Calu3 (cell line): ENCODE measurements at regions not wholly inside any gene's neighbourhood (a gene's known extent, or its start where the extent isn't known, plus 50 kb on each side); places are given as distances from the start of the nearest gene placed in this dataset.

Source experiments
- BruUV-seq: library from RNA; stranded (reverse); fragments of 400-500 nt; replicated peaks from 2 replicates; lab custom pipeline; 2021; lab: Mats Ljungman, UMichigan
- CTCF ChIA-PET: fragments of 300-600 bp; sonication (Branson Sonifier 250); formaldehyde crosslinking; loops from one replicate; lab custom pipeline; 2022; ENCODE audit warnings: antibody characterized with exemption; lab: Charles Lee
- DNase-seq: peaks from one replicate; pipeline ENCODE4 v3.0.0; 2022
- H3K27ac Mint-ChIP-seq: one replicate; pipeline ENCODE4 v1.8.0; 2022; ENCODE audit warnings: mixed read lengths; ENCODE audit not compliant: unreplicated experiment
- H3K27me3 Mint-ChIP-seq: one replicate; pipeline ENCODE4 v1.8.0; 2022; ENCODE audit warnings: mixed read lengths; ENCODE audit not compliant: unreplicated experiment
- H3K36me3 Mint-ChIP-seq: one replicate; pipeline ENCODE4 v1.8.0; 2022; ENCODE audit warnings: mild to moderate bottlenecking, moderate library complexity, mixed read lengths; ENCODE audit not compliant: insufficient read depth, unreplicated experiment
- H3K4me1 Mint-ChIP-seq: one replicate; pipeline ENCODE4 v1.8.0; 2022; ENCODE audit warnings: mild to moderate bottlenecking, low read depth, mixed read lengths; ENCODE audit not compliant: unreplicated experiment
- H3K4me3 Mint-ChIP-seq: one replicate; pipeline ENCODE4 v1.8.0; 2022; ENCODE audit warnings: mild to moderate bottlenecking, low read depth, moderate library complexity, mixed read lengths; ENCODE audit not compliant: unreplicated experiment
- H3K9me3 Mint-ChIP-seq: one replicate; pipeline ENCODE4 v1.8.0; 2022; ENCODE audit warnings: low read depth, mixed read lengths; ENCODE audit not compliant: unreplicated experiment
- intact Hi-C: fragments of 100-400 bp; cut with micrococcal nuclease; formaldehyde crosslinking; loops from one replicate; pipeline ENCODE4 v1.10.0; 2022; ENCODE audit not compliant: unreplicated experiment
- TF ChIP-seq, protein P1 (sequence below): fragments of 200-600 bp; IDR thresholded peaks from one replicate; pipeline ENCODE4 v1.8.0; 2022; ENCODE audit warnings: antibody characterized with exemption; ENCODE audit not compliant: unreplicated experiment

DNA sequence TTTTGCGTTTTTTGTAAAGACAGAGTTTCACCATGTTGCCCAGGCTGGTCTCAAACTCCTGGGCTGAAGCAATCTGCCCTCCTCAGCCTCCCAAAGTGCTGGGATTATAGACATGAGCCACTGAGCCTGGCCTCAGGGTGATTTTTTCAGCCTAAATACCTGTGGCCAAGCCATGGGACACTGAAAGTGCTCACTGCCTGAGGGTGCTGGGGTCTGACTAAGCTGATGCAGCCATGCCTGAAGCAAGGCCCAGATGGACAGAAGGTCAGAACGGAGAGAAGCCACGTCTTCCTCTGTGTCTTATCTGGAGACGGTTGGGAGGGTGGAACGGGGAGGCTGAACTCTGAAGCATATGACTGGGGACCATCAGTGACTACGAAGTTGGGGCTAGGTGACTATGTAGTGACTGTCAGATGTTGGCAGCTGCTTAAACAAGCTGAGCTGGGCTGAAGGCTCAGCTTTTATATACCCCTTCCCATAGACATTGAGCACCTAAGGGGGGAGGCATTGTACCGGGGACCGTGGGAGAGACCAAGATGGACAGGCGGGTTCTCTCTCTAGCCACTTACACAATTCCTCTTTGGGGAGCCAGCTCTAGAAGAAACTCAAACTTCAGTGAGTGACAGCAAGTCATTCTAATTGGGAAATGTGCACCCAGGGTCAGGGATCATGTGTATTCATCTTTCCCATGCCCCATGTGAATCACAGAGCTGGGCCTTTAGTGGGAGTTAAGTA, 73.3 kb upstream of the HABP2 start:
- Mint-ChIP-seq H3K36me3 (no peaks in the 10 kb centered on the region), H3K27ac (no peak overlapping the region), H3K27me3 (peaks cover 88% of the 10 kb centered on the region), H3K4me1 (no peaks in the 10 kb centered on the region), H3K9me3 (no peaks in the 10 kb centered on the region), H3K4me3 (no peak overlapping the region)
- intact Hi-C loops = no loop called here
- no peak for DNase-seq
- TF ChIP-seq, protein P1, sequence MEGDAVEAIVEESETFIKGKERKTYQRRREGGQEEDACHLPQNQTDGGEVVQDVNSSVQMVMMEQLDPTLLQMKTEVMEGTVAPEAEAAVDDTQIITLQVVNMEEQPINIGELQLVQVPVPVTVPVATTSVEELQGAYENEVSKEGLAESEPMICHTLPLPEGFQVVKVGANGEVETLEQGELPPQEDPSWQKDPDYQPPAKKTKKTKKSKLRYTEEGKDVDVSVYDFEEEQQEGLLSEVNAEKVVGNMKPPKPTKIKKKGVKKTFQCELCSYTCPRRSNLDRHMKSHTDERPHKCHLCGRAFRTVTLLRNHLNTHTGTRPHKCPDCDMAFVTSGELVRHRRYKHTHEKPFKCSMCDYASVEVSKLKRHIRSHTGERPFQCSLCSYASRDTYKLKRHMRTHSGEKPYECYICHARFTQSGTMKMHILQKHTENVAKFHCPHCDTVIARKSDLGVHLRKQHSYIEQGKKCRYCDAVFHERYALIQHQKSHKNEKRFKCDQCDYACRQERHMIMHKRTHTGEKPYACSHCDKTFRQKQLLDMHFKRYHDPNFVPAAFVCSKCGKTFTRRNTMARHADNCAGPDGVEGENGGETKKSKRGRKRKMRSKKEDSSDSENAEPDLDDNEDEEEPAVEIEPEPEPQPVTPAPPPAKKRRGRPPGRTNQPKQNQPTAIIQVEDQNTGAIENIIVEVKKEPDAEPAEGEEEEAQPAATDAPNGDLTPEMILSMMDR = no peak
- no TSS peak for BruUV-seq
- CTCF ChIA-PET = no interaction called here

DNA sequence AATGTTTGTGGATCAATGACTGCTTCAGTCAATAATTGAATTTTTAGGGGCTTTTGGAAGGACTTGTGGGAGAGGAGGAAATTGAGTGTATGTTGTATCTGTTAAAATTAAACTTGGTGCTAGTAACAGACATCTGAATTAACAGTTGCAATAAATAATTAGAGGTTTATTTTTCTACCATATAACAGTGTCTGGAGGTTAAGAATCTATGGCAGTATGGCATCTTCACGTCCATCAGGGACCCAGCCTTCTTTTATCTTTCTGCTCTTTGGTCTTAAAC, 72.8 kb upstream of the HABP2 start:
- CTCF ChIA-PET = no interaction called here
- H3K27ac Mint-ChIP-seq = no peak overlapping the region
- TF ChIP-seq, protein P1 = no peak
- intact Hi-C loops = no loop called here
- no TSS peak for BruUV-seq
- no peaks in the 10 kb centered on the region for H3K4me1 Mint-ChIP-seq
- DNase-seq = no peak
- no peaks in the 10 kb centered on the region for H3K9me3 Mint-ChIP-seq
- H3K4me3 Mint-ChIP-seq = no peak overlapping the region
- no peaks in the 10 kb centered on the region for H3K36me3 Mint-ChIP-seq
- H3K27me3 Mint-ChIP-seq = peaks cover 88% of the 10 kb centered on the region

DNA sequence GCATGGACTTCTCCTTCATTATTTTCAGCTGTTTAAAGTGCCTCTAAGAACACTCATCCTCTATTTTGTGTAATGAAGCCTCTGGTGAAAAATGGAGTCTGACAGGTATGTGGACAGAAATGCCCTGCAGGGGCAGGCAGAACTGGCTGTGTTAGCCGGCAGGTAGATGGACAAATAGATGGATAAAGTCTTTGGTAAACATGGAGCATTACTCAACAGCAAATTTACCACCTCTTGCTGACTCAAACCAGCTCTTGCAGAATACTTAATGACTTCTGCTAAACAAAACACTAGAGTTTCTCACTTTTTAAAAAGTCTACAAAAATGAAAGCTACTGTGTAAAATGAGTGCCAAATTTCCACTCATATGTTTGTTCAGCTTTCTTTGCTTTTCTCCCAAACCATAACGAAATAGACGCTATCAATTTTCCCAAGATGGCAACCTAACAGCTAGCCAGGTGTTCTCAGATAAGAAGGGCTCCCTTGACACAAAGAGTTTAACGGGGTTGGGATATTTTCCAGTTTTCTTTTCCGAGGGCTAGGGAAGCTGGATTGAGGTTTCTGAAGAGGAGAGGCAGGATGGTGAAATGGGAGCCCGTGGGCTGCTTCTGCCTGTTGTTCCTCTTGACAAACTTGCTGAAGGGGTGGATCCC, 71.9 kb upstream of the HABP2 start:
- intact Hi-C loops = no loop called here
- CTCF ChIA-PET = no interaction called here
- Mint-ChIP-seq H3K27me3 (peaks cover 88% of the 10 kb centered on the region), H3K4me1 (no peaks in the 10 kb centered on the region), H3K4me3 (no peak overlapping the region), H3K27ac (no peak overlapping the region), H3K9me3 (no peaks in the 10 kb centered on the region), H3K36me3 (no peaks in the 10 kb centered on the region)
- no TSS peak for BruUV-seq
- DNase-seq = no peak
- TF ChIP-seq, protein P1 = no peak

DNA sequence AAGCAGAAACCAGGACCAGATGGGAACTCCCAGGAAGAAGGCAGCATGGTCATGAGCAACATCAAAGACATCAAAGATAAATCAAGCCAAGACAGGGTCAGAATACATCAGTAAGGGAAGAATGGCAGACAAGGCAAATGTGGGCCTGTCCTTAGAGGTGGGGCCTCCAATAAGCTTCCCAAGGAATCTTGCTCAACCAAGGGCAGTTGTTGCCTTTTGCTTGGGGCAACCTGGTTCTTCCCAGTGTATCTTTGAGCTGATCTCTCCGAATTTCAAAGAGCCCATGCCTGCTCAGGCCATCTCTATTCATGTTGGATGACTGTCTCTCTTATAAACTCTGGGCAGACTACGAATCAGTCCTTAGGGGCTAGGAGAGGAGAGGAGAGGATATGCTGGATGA, 68.4 kb upstream of the HABP2 start:
- no TSS peak for BruUV-seq
- intact Hi-C loops = no loop called here
- no peak overlapping the region for H3K4me3 Mint-ChIP-seq
- DNase-seq = no peak
- no peaks in the 10 kb centered on the region for H3K9me3 Mint-ChIP-seq
- no peak overlapping the region for H3K27ac Mint-ChIP-seq
- no peaks in the 10 kb centered on the region for H3K36me3 Mint-ChIP-seq
- no peaks in the 10 kb centered on the region for H3K4me1 Mint-ChIP-seq
- TF ChIP-seq, protein P1 = no peak
- CTCF ChIA-PET = no interaction called here
- H3K27me3 Mint-ChIP-seq = peaks cover 95% of the 10 kb centered on the region
